GM18870 (cell line): ENCODE measurements at regions not wholly inside any gene's neighbourhood (a gene's known extent, or its start where the extent isn't known, plus 50 kb on each side); places are given as distances from the start of the nearest gene placed in this dataset.

Experiments used
- ATAC-seq: cut with Tn5 transposase; IDR thresholded peaks from one replicate; pipeline ENCODE4 v1.9.1; 2021; ENCODE audit warnings: moderate library complexity; ENCODE audit not compliant: unreplicated experiment

- ATAC-seq, result no peak
Observed at GRCh38 chr2:217289907-217290280, 430.0 kb upstream of the TNP1 start.

- ATAC-seq, result no peak
Observed at GRCh38 chr2:217289177-217289906, 429.5 kb upstream of the TNP1 start.

- ATAC-seq, result no peak
Observed at GRCh38 chr2:217288472-217289063, 428.7 kb upstream of the TNP1 start.

- no peak for ATAC-seq
Observed at GRCh38 chr2:217286833-217287232, 427.0 kb upstream of the TNP1 start.

GRCh38 chr2:217285926-217286325 lies 426.1 kb upstream of the TNP1 start:
- ATAC-seq, result no peak

- ATAC-seq, result no peak
Observed at GRCh38 chr2:217283460-217283859, 423.6 kb upstream of the TNP1 start.

GRCh38 chr2:217282531-217282930 lies 422.7 kb upstream of the TNP1 start:
- no peak for ATAC-seq

- ATAC-seq, result no peak
Observed at GRCh38 chr2:217279556-217279955, 419.7 kb upstream of the TNP1 start.

GRCh38 chr2:217279140-217279539 lies 419.3 kb upstream of the TNP1 start:
- no peak for ATAC-seq

- no peak for ATAC-seq
Observed at GRCh38 chr2:217277646-217278398, 418.0 kb upstream of the TNP1 start.

GRCh38 chr2:217276433-217276832 lies 416.6 kb upstream of the TNP1 start:
- ATAC-seq, result no peak

- no peak for ATAC-seq
Observed at GRCh38 chr2:217275091-217275490, 415.2 kb upstream of the TNP1 start.

- ATAC-seq, result no peak
Observed at GRCh38 chr2:217274578-217274977, 414.7 kb upstream of the TNP1 start.

- ATAC-seq, result no peak
Observed at GRCh38 chr2:217273851-217274250, 414.0 kb upstream of the TNP1 start.

- ATAC-seq, result no peak
Observed at GRCh38 chr2:217273162-217273561, 413.3 kb upstream of the TNP1 start.

- ATAC-seq, result no peak
Observed at GRCh38 chr2:217271813-217272212, 411.9 kb upstream of the TNP1 start.

- no peak for ATAC-seq
Observed at GRCh38 chr2:217270485-217271121, 410.7 kb upstream of the TNP1 start.

GRCh38 chr2:217269701-217270484 lies 410.0 kb upstream of the TNP1 start:
- ATAC-seq, result no peak

GRCh38 chr2:217268978-217269377 lies 409.1 kb upstream of the TNP1 start:
- no peak for ATAC-seq

- ATAC-seq, result no peak
Observed at GRCh38 chr2:217267758-217268157, 407.9 kb upstream of the TNP1 start.

- ATAC-seq, result no peak
Observed at GRCh38 chr2:217263756-217264155, 403.9 kb upstream of the TNP1 start.
